GM23338 (cell line): ENCODE measurements at regions not wholly inside any gene's neighbourhood (a gene's known extent, or its start where the extent isn't known, plus 50 kb on each side); places are given as distances from the start of the nearest gene placed in this dataset.

Source experiments
- ATAC-seq: fragments of 200-7000 bp; cut with Tn5 transposase; 3 replicates; pipeline ENCODE4 v1.9.1; 2020
- DNase-seq: peaks from one replicate; pipeline ENCODE4 v3.0.0-alpha.2; 2015; ENCODE audit warnings: low spot score
- H2AFZ ChIP-seq: fragments of 200-600 bp; sonication (generic); 2 replicates; pipeline ENCODE4 v1.8.0; 2016; ENCODE audit warnings: antibody characterized with exemption, mild to moderate bottlenecking, moderate library complexity
- H3F3A ChIP-seq: fragments of 200-600 bp; sonication (generic); replicated peaks from 2 replicates; pipeline ENCODE4 v1.8.0; 2017; ENCODE audit warnings: antibody characterized with exemption, mixed run types, low read depth
- H3K27ac ChIP-seq: fragments of 200-600 bp; sonication (generic); 2 replicates; pipeline ENCODE4 v1.6.1; 2016; ENCODE audit warnings: low read depth
- H3K27me3 ChIP-seq: fragments of 200-600 bp; sonication (generic); 2 replicates; pipeline ENCODE4 v1.8.0; 2016; ENCODE audit warnings: mild to moderate bottlenecking, mixed run types, moderate library complexity; ENCODE audit not compliant: insufficient read depth
- H3K36me3 ChIP-seq: fragments of 200-600 bp; sonication (generic); 2 replicates; pipeline ENCODE4 v1.8.0; 2016; ENCODE audit warnings: mild to moderate bottlenecking; ENCODE audit not compliant: insufficient read depth
- H3K4me1 ChIP-seq: fragments of 200-600 bp; sonication (generic); 2 replicates; pipeline ENCODE4 v1.8.0; 2016; ENCODE audit warnings: mild to moderate bottlenecking, moderate library complexity; ENCODE audit not compliant: insufficient read depth
- H3K4me2 ChIP-seq: fragments of 200-600 bp; sonication (generic); 2 replicates; pipeline ENCODE4 v1.7.1; 2017; ENCODE audit warnings: mixed run types
- H3K4me3 ChIP-seq: fragments of 200-600 bp; sonication (generic); 2 replicates; pipeline ENCODE4 v1.6.1; 2016; ENCODE audit warnings: mixed run types
- H3K79me2 ChIP-seq: fragments of 200-600 bp; sonication (generic); replicated peaks from 2 replicates; pipeline ENCODE4 v1.8.0; 2017; ENCODE audit warnings: mild to moderate bottlenecking; ENCODE audit not compliant: insufficient read depth
- H3K9me2 ChIP-seq: fragments of 200-600 bp; sonication (generic); 2 replicates; pipeline ENCODE4 v1.8.0; 2017; ENCODE audit not compliant: insufficient read depth
- H4K20me1 ChIP-seq: fragments of 200-600 bp; sonication (generic); replicated peaks from 2 replicates; pipeline ENCODE4 v1.8.0; 2017; ENCODE audit warnings: mild to moderate bottlenecking; ENCODE audit not compliant: insufficient read depth
- H3K27ac Mint-ChIP-seq: 2 replicates; pipeline ENCODE4 v1.8.0; 2020; ENCODE audit warnings: inconsistent platforms, mild to moderate bottlenecking, moderate library complexity, mixed read lengths
- H3K27me3 Mint-ChIP-seq: 3 replicates; pipeline ENCODE4 v1.8.0; 2022; ENCODE audit warnings: low read depth, mild to moderate bottlenecking, moderate library complexity, mixed read lengths, inconsistent platforms; ENCODE audit not compliant: insufficient read depth, poor library complexity
- H3K36me3 Mint-ChIP-seq: 3 replicates; pipeline ENCODE4 v1.8.0; 2021; ENCODE audit warnings: low read depth, mild to moderate bottlenecking, inconsistent platforms, moderate library complexity, mixed read lengths
- H3K4me1 Mint-ChIP-seq: 3 replicates; pipeline ENCODE4 v1.8.0; 2020; ENCODE audit warnings: mild to moderate bottlenecking, inconsistent platforms, mixed read lengths
- H3K4me3 Mint-ChIP-seq: 3 replicates; pipeline ENCODE4 v1.8.0; 2021; ENCODE audit warnings: moderate library complexity, mild to moderate bottlenecking, inconsistent platforms, mixed read lengths
- H3K9me3 Mint-ChIP-seq: 3 replicates; pipeline ENCODE4 v1.8.0; 2020; ENCODE audit warnings: moderate library complexity, mild to moderate bottlenecking, inconsistent platforms, mixed read lengths
- CREB1 ChIP-seq: fragments of 250-450 bp; sonication (Bioruptor Pico); IDR thresholded peaks from 2 replicates; pipeline ENCODE4 v1.5.0; 2020; ENCODE audit warnings: low read depth, mild to moderate bottlenecking, moderate library complexity
- CTCF ChIP-seq, 2 experiments: fragments of 200-600 bp in 1 of 2; sonication (generic) in 1 of 2; conservative IDR thresholded peaks; 2 replicates each; pipeline versions ENCODE4 v1.5.1 to v1.6.1; 2016 to 2017; ENCODE audit warnings: antibody characterized with exemption in 2 of 2, low read depth in 2 of 2, mild to moderate bottlenecking in 2 of 2, moderate library complexity in 1 of 2
- ETS1 ChIP-seq: IDR thresholded peaks from 2 replicates; pipeline ENCODE4 v1.6.1; 2016; ENCODE audit warnings: antibody characterized with exemption
- EZH2 ChIP-seq: fragments of 200-600 bp; sonication (generic); IDR thresholded peaks from one replicate; pipeline ENCODE4 v1.8.0; 2017; ENCODE audit warnings: antibody characterized with exemption, mild to moderate bottlenecking, low read depth; ENCODE audit not compliant: unreplicated experiment
- EZH2phosphoT487 ChIP-seq: fragments of 200-600 bp; sonication (generic); IDR thresholded peaks from one replicate; pipeline ENCODE4 v1.8.1; 2018; ENCODE audit warnings: antibody characterized with exemption; ENCODE audit not compliant: unreplicated experiment
- JUNB ChIP-seq: IDR thresholded peaks from one replicate; pipeline ENCODE4 v1.6.1; 2016; ENCODE audit warnings: antibody characterized with exemption; ENCODE audit not compliant: unreplicated experiment
- NANOG ChIP-seq: IDR thresholded peaks from 2 replicates; pipeline ENCODE4 v1.6.1; 2016; ENCODE audit warnings: antibody characterized with exemption, borderline replicate concordance
- POLR2AphosphoS5 ChIP-seq: IDR thresholded peaks from 2 replicates; pipeline ENCODE4 v1.6.1; 2016; ENCODE audit warnings: antibody characterized with exemption, low read depth
- STAT1 ChIP-seq: IDR thresholded peaks from one replicate; pipeline ENCODE4 v1.6.1; 2016; ENCODE audit warnings: antibody characterized with exemption; ENCODE audit not compliant: unreplicated experiment
- ZNF114 ChIP-seq: fragments of 250-450 bp; sonication (Bioruptor Pico); IDR thresholded peaks from 2 replicates; pipeline ENCODE4 v1.5.0; 2020; ENCODE audit warnings: mild to moderate bottlenecking, moderate library complexity
- ZNF462 ChIP-seq: fragments of 250-450 bp; sonication (Bioruptor Pico); IDR thresholded peaks from 2 replicates; pipeline ENCODE4 v1.5.0; 2020; ENCODE audit warnings: mild to moderate bottlenecking, moderate library complexity
- TF ChIP-seq, protein P1 (sequence below): IDR thresholded peaks from one replicate; pipeline ENCODE4 v1.6.1; 2018; ENCODE audit warnings: antibody characterized with exemption; ENCODE audit not compliant: unreplicated experiment

DNA sequence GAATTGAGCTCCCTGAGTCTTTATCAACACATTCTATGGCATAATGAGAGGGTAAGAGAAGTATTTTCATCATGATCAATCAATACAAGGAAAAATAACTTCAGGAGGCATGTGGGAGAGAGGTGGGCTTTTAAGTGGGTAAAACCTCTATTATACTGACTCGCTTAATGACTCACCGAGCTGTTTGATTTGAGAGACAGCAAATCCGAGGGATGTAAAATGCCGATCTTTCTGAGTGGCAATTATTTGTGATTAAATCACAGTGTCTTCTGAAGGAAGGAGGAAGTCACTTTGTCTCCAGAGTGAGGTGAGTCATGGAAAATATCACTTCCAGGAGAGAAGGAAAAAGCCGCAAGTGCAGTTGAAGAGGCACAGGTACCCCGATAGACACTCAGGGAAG, 320.4 kb downstream of the DRD1 start (continued):
- TF ChIP-seq ETS1 (no peak), EZH2 (no peak)

DNA sequence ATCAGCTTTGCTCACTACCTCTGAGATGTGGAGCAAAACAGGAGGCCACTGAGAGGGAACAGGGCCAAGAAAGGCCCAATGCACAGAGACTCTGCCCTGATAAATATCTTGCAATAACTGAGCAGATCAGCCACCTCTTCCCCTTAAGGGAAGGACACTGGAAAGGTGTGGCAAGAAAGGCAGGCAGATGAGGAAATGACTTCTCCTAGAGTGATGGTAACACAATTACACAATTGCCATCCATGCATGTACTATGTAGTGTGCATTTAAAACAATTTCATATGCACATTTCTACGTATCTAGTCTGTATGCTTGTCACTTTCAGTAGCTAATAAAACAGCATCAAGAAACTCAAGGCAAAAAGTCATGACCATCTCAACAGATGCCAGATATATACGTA, 322.5 kb downstream of the DRD1 start:
- H3K9me3 Mint-ChIP-seq, result peaks cover 15% of the 10 kb centered on the region; the same call in 2 of the 3 replicates
- Histone ChIP-seq H3K27ac (no peak overlapping the region), H3K4me2 (no peak overlapping the region), H3K9me2 (peaks cover 9% of the 10 kb centered on the region; the same call in 1 of the 2 replicates), H3K4me3 (no peak overlapping the region), H4K20me1 (no peaks in the 10 kb centered on the region), H3K36me3 (no peaks in the 10 kb centered on the region; the same call in 1 of the 2 replicates), H2AFZ (no peak overlapping the region), H3K79me2 (no peaks in the 10 kb centered on the region), H3K27me3 (no peaks in the 10 kb centered on the region), H3K4me1 (peaks cover 10% of the 10 kb centered on the region), H3F3A (no peaks in the 10 kb centered on the region)
- H3K27me3 Mint-ChIP-seq, result peaks cover 4% of the 10 kb centered on the region
- peaks cover 24% of the 10 kb centered on the region for H3K4me1 Mint-ChIP-seq
- peaks cover 3% of the 10 kb centered on the region for H3K36me3 Mint-ChIP-seq
- no peak overlapping the region for H3K4me3 Mint-ChIP-seq
- no peak for ATAC-seq
- no peak for DNase-seq
- H3K27ac Mint-ChIP-seq, result no peak overlapping the region
- no peak for TF ChIP-seq ZNF114 (CRISPR knock-in tag)
- TF ChIP-seq, protein P1, sequence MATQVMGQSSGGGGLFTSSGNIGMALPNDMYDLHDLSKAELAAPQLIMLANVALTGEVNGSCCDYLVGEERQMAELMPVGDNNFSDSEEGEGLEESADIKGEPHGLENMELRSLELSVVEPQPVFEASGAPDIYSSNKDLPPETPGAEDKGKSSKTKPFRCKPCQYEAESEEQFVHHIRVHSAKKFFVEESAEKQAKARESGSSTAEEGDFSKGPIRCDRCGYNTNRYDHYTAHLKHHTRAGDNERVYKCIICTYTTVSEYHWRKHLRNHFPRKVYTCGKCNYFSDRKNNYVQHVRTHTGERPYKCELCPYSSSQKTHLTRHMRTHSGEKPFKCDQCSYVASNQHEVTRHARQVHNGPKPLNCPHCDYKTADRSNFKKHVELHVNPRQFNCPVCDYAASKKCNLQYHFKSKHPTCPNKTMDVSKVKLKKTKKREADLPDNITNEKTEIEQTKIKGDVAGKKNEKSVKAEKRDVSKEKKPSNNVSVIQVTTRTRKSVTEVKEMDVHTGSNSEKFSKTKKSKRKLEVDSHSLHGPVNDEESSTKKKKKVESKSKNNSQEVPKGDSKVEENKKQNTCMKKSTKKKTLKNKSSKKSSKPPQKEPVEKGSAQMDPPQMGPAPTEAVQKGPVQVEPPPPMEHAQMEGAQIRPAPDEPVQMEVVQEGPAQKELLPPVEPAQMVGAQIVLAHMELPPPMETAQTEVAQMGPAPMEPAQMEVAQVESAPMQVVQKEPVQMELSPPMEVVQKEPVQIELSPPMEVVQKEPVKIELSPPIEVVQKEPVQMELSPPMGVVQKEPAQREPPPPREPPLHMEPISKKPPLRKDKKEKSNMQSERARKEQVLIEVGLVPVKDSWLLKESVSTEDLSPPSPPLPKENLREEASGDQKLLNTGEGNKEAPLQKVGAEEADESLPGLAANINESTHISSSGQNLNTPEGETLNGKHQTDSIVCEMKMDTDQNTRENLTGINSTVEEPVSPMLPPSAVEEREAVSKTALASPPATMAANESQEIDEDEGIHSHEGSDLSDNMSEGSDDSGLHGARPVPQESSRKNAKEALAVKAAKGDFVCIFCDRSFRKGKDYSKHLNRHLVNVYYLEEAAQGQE, result no peak
- TF ChIP-seq EZH2, result no peak
- no peak for TF ChIP-seq CREB1 (CRISPR knock-in tag)
- TF ChIP-seq ETS1, result no peak
- no peak for TF ChIP-seq CTCF (conservative IDR thresholded peaks at IDR 0.05; ENCODE audit: low read depth in 2 of 2)
- TF ChIP-seq NANOG, result no peak
- TF ChIP-seq JUNB, result no peak
- no peak for TF ChIP-seq STAT1
- no peak for TF ChIP-seq POLR2AphosphoS5
- TF ChIP-seq EZH2phosphoT487, result no peak
- TF ChIP-seq ZNF462, result no peak
